Karpas-422 (cell line): ENCODE measurements at regions not wholly inside any gene's neighbourhood (a gene's known extent, or its start where the extent isn't known, plus 50 kb on each side); places are given as distances from the start of the nearest gene placed in this dataset.

Experiments
- DNase-seq: peaks from one replicate; pipeline ENCODE4 v3.0.0-alpha.2; 2015
- H2AFZ ChIP-seq: fragments of 200-600 bp; sonication (generic); 2 replicates; pipeline ENCODE4 v1.6.1; 2014; ENCODE audit warnings: antibody characterized with exemption, low read length, mixed read lengths
- H3K27ac ChIP-seq: fragments of 200-600 bp; sonication (generic); 2 replicates; pipeline ENCODE4 v1.5.1; 2014; ENCODE audit warnings: mild to moderate bottlenecking, low read length, moderate library complexity
- H3K27me3 ChIP-seq: fragments of 200-600 bp; sonication (generic); 2 replicates; pipeline ENCODE4 v1.6.1; 2014; ENCODE audit warnings: low read length, mixed read lengths
- H3K36me3 ChIP-seq: fragments of 200-600 bp; sonication (generic); 2 replicates; pipeline ENCODE4 v1.6.1; 2014; ENCODE audit warnings: low read length, mixed read lengths; ENCODE audit not compliant: insufficient read depth
- H3K4me1 ChIP-seq: fragments of 200-600 bp; sonication (generic); 2 replicates; pipeline ENCODE4 v1.6.1; 2014; ENCODE audit warnings: mild to moderate bottlenecking, low read length, mixed read lengths
- H3K4me2 ChIP-seq: fragments of 200-600 bp; sonication (generic); 2 replicates; pipeline ENCODE4 v1.6.1; 2014; ENCODE audit warnings: low read length, low read depth, mild to moderate bottlenecking; ENCODE audit not compliant: poor library complexity, severe bottlenecking
- H3K4me3 ChIP-seq: fragments of 200-600 bp; sonication (generic); 2 replicates; pipeline ENCODE4 v1.5.1; 2014; ENCODE audit warnings: mild to moderate bottlenecking, antibody characterized with exemption, low read length, mixed read lengths
- H3K79me2 ChIP-seq: fragments of 200-600 bp; sonication (generic); 2 replicates; pipeline ENCODE4 v1.6.1; 2014; ENCODE audit warnings: mild to moderate bottlenecking, low read length, mixed read lengths
- H3K9ac ChIP-seq: fragments of 200-600 bp; sonication (generic); 2 replicates; pipeline ENCODE4 v1.6.0; 2014; ENCODE audit warnings: low read length
- H3K9me2 ChIP-seq: fragments of 200-600 bp; sonication (generic), shearing (Covaris generic); replicated peaks from 2 replicates; pipeline ENCODE4 v1.6.0; 2014; ENCODE audit warnings: mild to moderate bottlenecking, low read length, moderate library complexity; ENCODE audit not compliant: insufficient read depth
- H3K9me3 ChIP-seq: fragments of 300-700, 200-600 bp; sonication (generic); 2 replicates; pipeline ENCODE4 v1.6.1; 2014; ENCODE audit warnings: low read length, mixed read lengths
- H4K20me1 ChIP-seq: fragments of 200-600 bp; sonication (generic); 2 replicates; pipeline ENCODE4 v1.6.1; 2014; ENCODE audit warnings: mild to moderate bottlenecking, antibody characterized with exemption, low read length, low read depth; ENCODE audit not compliant: insufficient read depth

DNA sequence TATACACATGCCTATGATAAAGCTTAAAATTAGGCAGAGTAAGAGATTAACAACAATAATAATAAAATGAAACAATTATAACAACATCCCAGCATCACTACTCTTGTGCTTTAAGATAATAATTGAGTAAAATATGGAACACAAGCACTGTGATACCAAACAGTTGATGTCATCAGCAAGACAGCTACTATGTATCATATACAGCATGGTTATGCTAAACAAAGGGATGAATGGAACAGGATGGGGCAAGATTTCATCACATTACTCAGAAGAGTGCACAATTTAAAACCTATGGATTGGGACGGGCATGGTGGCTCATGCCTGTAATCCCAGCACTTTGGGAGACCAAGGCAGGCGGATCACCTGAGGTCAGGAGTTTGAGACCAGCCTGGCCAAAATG, 1221.0 kb downstream of the SUCLG1 start:
- H4K20me1 ChIP-seq: no peaks in the 10 kb centered on the region
- no peaks in the 10 kb centered on the region for H3K27me3 ChIP-seq
- no peaks in the 10 kb centered on the region for H3K9me2 ChIP-seq
- H3K4me3 ChIP-seq: no peak overlapping the region
- no peak overlapping the region for H3K9ac ChIP-seq
- H3K4me2 ChIP-seq: no peak overlapping the region
- no peaks in the 10 kb centered on the region for H3K79me2 ChIP-seq
- H3K27ac ChIP-seq: no peak overlapping the region
- H3K9me3 ChIP-seq: peaks cover 54% of the 10 kb centered on the region
- H2AFZ ChIP-seq: no peak overlapping the region
- no peaks in the 10 kb centered on the region for H3K36me3 ChIP-seq
- no peaks in the 10 kb centered on the region for H3K4me1 ChIP-seq
- DNase-seq: no peak

DNA sequence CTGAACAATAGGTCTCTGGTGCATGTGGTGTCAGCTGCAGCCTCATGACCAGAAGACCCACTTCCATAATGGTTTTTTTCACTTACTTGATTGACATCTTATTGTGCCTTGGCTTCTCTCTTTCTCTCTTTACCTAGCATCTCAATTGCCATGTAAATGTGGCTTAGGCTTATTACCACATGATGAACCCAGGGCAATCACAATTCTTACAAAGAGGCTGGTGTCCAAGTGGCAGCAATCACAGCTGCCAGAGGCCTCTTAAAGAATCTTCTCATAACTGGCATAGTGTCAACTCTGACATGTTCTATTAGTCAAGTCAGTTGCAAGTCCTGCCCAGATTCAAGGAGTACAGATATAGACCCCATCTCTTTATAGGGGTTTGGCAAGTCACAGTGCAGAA, 1224.8 kb downstream of the SUCLG1 start:
- H3K79me2 ChIP-seq: no peaks in the 10 kb centered on the region
- H2AFZ ChIP-seq: no peak overlapping the region
- H3K4me2 ChIP-seq: no peak overlapping the region
- H3K27ac ChIP-seq: no peak overlapping the region
- DNase-seq: no peak
- H3K4me1 ChIP-seq: no peaks in the 10 kb centered on the region
- peaks cover 65% of the 10 kb centered on the region for H3K9me3 ChIP-seq
- no peaks in the 10 kb centered on the region for H3K36me3 ChIP-seq
- H3K27me3 ChIP-seq: no peaks in the 10 kb centered on the region
- H3K9me2 ChIP-seq: no peaks in the 10 kb centered on the region
- H3K4me3 ChIP-seq: no peak overlapping the region
- no peaks in the 10 kb centered on the region for H4K20me1 ChIP-seq
- no peak overlapping the region for H3K9ac ChIP-seq

DNA sequence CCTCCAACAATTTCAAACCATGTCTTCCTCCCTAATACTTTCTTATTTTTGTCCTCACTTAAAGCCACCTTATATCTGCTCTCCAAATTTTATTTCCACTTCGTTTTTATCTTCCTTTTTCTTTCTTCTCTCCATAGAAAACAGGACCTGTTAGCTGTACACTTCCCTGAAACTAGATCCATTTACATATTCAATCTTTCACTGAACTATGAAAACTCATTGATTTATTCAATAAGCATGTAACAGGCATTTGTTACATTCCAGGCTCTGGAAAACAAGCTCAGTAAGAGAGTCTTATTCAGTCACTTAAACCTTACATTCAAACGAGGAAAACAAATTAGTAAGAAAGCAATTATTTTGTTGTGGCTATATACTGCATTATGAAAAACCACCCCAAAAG, 1225.3 kb downstream of the SUCLG1 start:
- no peak overlapping the region for H2AFZ ChIP-seq
- H3K9ac ChIP-seq: no peak overlapping the region

DNA sequence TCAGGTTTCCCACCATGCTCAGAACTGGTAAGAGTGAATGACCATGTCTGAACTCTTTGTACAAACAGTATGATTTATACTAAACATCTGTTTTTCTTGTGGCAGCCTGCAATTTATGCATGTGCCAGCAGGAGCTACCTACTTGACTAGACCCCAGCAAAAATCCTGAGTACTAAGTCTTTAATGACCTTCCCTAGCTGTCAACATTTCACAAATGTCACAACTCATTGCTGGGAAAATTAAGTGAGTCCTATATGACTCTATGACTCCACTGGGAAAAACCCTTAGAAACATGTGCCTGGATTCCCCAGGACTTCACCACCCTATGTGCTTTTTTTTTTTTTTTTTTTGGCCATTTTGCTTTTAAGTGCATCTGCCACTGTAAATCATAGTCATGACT, 1225.8 kb downstream of the SUCLG1 start:
- DNase-seq: no peak
- no peak overlapping the region for H3K4me2 ChIP-seq
- H3K4me3 ChIP-seq: no peak overlapping the region
- H3K9ac ChIP-seq: no peak overlapping the region
- no peak overlapping the region for H3K27ac ChIP-seq
- H2AFZ ChIP-seq: no peak overlapping the region
- no peaks in the 10 kb centered on the region for H3K4me1 ChIP-seq
- peaks cover 60% of the 10 kb centered on the region for H3K9me3 ChIP-seq
- no peaks in the 10 kb centered on the region for H3K36me3 ChIP-seq
- no peaks in the 10 kb centered on the region for H4K20me1 ChIP-seq
- no peaks in the 10 kb centered on the region for H3K27me3 ChIP-seq
- no peaks in the 10 kb centered on the region for H3K9me2 ChIP-seq
- H3K79me2 ChIP-seq: no peaks in the 10 kb centered on the region

More for the DNA sequence above, 1225.3 kb downstream of the SUCLG1 start:
- DNase-seq: no peak
- H3K27ac ChIP-seq: no peak overlapping the region
- no peak overlapping the region for H3K4me2 ChIP-seq
- no peaks in the 10 kb centered on the region for H3K4me1 ChIP-seq
- H3K9me2 ChIP-seq: no peaks in the 10 kb centered on the region
- no peaks in the 10 kb centered on the region for H4K20me1 ChIP-seq
- H3K4me3 ChIP-seq: no peak overlapping the region
- H3K9me3 ChIP-seq: peaks cover 60% of the 10 kb centered on the region
- H3K27me3 ChIP-seq: no peaks in the 10 kb centered on the region
- H3K79me2 ChIP-seq: no peaks in the 10 kb centered on the region
- no peaks in the 10 kb centered on the region for H3K36me3 ChIP-seq

DNA sequence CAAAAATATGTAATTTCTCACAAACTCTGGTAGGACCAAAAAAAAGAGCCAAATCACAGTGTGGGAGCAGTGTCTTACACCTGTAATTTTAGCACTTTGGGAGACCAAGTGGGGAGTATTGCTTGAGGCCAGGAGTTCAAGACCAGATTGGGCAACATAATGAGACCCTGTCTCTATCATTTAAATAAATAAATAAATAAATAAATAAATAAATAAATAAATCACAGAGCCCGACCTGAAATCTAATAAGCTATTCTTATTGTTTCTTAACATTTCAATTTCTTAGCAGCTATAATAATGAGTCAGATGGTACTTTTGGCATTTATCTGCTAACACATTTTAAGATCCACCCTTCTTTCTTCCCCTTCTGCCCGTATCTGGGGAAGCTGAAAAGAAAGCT, 1229.6 kb downstream of the SUCLG1 start:
- Histone ChIP-seq H3K79me2 (no peaks in the 10 kb centered on the region), H3K4me1 (no peaks in the 10 kb centered on the region), H3K4me2 (no peak overlapping the region), H3K27me3 (no peaks in the 10 kb centered on the region), H3K36me3 (no peaks in the 10 kb centered on the region), H3K27ac (no peak overlapping the region), H3K4me3 (no peak overlapping the region), H4K20me1 (no peaks in the 10 kb centered on the region), H3K9me2 (no peaks in the 10 kb centered on the region), H3K9ac (no peak overlapping the region), H2AFZ (no peak overlapping the region), H3K9me3 (peaks cover 42% of the 10 kb centered on the region)
- DNase-seq: no peak

DNA sequence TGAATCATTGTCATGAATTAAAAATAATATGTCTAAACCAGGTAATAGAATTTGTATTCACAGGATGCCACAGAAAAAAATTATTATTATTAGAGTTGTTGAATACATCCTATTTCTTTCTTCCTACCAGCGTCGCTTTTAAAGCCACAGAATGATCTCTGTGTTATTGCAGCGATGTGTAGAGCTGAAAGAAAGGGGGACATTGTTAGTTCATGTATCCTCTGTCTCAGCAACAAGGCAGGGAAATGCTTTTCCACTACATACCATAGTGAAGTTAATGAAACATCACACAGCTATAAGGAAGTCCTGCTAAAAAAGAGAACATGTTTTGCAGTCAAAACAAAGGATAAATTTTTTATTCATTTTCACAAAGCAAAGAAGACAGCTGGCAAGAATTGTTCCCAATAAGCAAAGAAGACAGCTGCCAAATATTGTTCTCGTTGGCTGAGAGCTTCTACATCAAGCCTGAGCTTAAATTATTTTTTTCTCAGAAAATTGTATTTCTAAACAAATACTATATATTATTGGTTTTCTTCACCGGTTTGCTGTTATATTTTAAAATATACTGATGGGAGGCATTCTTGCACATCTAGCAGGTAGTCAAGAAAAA, 1234.4 kb downstream of the SUCLG1 start:
- no peak overlapping the region for H3K4me3 ChIP-seq
- DNase-seq: no peak
- H2AFZ ChIP-seq: no peak overlapping the region
- no peak overlapping the region for H3K4me2 ChIP-seq
- no peaks in the 10 kb centered on the region for H3K27me3 ChIP-seq
- no peaks in the 10 kb centered on the region for H3K79me2 ChIP-seq
- no peaks in the 10 kb centered on the region for H4K20me1 ChIP-seq
- no peaks in the 10 kb centered on the region for H3K4me1 ChIP-seq
- H3K9me3 ChIP-seq: peaks cover 35% of the 10 kb centered on the region
- no peak overlapping the region for H3K27ac ChIP-seq
- H3K36me3 ChIP-seq: no peaks in the 10 kb centered on the region
- H3K9me2 ChIP-seq: no peaks in the 10 kb centered on the region
- H3K9ac ChIP-seq: no peak overlapping the region

DNA sequence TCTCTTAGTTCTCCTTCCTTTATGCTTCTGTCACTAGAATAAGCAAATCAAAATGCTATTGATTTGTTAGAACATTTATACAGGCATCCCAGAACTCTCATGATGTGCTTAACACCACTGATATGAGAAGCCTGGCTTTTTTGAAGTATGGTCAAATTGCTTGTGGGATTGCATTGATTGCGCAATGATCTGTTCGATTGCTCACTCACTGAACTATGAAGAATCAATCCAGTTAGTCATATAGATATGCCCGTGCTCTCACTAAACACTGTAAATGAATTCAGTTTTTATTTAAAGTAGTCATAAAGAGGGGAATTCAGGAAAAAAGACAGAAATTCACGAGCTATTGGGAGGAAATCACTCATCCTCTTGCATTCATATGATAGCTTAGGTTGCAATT, 1237.8 kb downstream of the SUCLG1 start:
- H3K9me3 ChIP-seq: peaks cover 42% of the 10 kb centered on the region
- no peak overlapping the region for H2AFZ ChIP-seq
- no peaks in the 10 kb centered on the region for H3K36me3 ChIP-seq
- no peaks in the 10 kb centered on the region for H4K20me1 ChIP-seq
- H3K27ac ChIP-seq: no peak overlapping the region
- H3K4me2 ChIP-seq: no peak overlapping the region
- no peak for DNase-seq
- no peaks in the 10 kb centered on the region for H3K27me3 ChIP-seq
- no peaks in the 10 kb centered on the region for H3K4me1 ChIP-seq
- H3K9me2 ChIP-seq: no peaks in the 10 kb centered on the region
- no peaks in the 10 kb centered on the region for H3K79me2 ChIP-seq
- no peak overlapping the region for H3K4me3 ChIP-seq
- no peak overlapping the region for H3K9ac ChIP-seq

DNA sequence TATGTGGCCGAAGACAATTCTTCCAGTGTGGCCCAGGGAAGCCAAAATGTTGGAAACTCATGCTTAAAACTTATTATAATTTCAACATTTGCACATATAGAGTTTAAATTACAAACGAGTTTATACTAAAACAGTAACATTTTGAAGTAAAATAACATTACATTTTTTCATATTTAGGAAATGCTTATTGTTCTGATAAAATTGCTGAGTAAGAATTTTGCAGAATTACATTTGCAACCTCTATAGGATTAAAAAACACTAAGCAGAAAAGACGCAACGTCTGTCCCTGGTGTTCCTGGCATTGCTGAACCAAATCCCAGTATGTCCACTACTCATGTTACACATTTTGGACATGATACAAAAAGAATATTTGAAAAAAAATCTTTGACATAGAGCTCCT, 1241.2 kb downstream of the SUCLG1 start:
- H3K4me2 ChIP-seq: no peak overlapping the region
- no peak overlapping the region for H2AFZ ChIP-seq
- H3K27ac ChIP-seq: no peak overlapping the region
- H3K79me2 ChIP-seq: no peaks in the 10 kb centered on the region
- peaks cover 43% of the 10 kb centered on the region for H3K9me3 ChIP-seq
- H4K20me1 ChIP-seq: no peaks in the 10 kb centered on the region
- no peak for DNase-seq
- H3K36me3 ChIP-seq: no peaks in the 10 kb centered on the region
- no peak overlapping the region for H3K4me3 ChIP-seq
- H3K27me3 ChIP-seq: no peaks in the 10 kb centered on the region
- no peaks in the 10 kb centered on the region for H3K4me1 ChIP-seq
- H3K9ac ChIP-seq: no peak overlapping the region
- no peaks in the 10 kb centered on the region for H3K9me2 ChIP-seq

DNA sequence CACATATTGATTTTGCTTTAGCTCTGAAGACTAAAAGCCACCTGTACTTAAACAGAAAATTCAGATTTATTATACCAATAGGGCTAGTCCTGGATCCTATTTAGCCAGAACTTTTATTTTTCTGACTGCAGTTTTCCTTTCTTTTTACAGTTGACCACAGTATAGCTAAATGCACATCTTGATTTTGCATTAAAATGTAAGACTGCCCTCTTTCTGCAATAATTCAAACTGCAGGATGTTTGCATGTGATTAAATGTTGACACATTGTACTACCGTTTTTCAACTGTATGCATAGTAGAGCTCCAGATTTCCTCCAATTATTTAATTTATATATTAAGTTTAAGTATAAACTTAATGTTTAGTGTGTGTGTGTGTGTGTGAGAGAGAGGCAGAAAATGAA, 1262.9 kb downstream of the SUCLG1 start:
- H3K4me2 ChIP-seq: no peak overlapping the region
- no peaks in the 10 kb centered on the region for H3K9me2 ChIP-seq
- DNase-seq: peak; percentile 67
- no peaks in the 10 kb centered on the region for H3K4me1 ChIP-seq
- H3K79me2 ChIP-seq: no peaks in the 10 kb centered on the region
- H2AFZ ChIP-seq: no peak overlapping the region
- H4K20me1 ChIP-seq: no peaks in the 10 kb centered on the region
- no peak overlapping the region for H3K9ac ChIP-seq
- no peak overlapping the region for H3K27ac ChIP-seq
- no peak overlapping the region for H3K4me3 ChIP-seq
- H3K27me3 ChIP-seq: no peaks in the 10 kb centered on the region
- H3K36me3 ChIP-seq: no peaks in the 10 kb centered on the region
- peaks cover 14% of the 10 kb centered on the region for H3K9me3 ChIP-seq
